ENCODE measurements at regions not wholly inside any gene's neighbourhood (a gene's known extent, or its start where the extent isn't known, plus 50 kb on each side); places are given as distances from the start of the nearest gene placed in this dataset.

GRCh38 chr1:58997637-58998036 lies 213.8 kb upstream of the JUN start:
- DNase-seq (ENCODE audit: low read depth in 2 of 2): no peak

GRCh38 chr1:58999676-59000075 lies 215.8 kb upstream of the JUN start:
- DNase-seq (ENCODE audit: low read depth in 2 of 2): no peak

GRCh38 chr1:59004755-59005154 lies 220.9 kb upstream of the JUN start:
- no peak for DNase-seq (ENCODE audit: low read depth in 2 of 2)

GRCh38 chr1:59005491-59006288 lies 221.8 kb upstream of the JUN start:
- DNase-seq (ENCODE audit: low read depth in 2 of 2): no peak

- no peak for DNase-seq (ENCODE audit: low read depth in 2 of 2)
These were observed 222.4 kb upstream of the JUN start for GRCh38 chr1:59006289-59006658.

- DNase-seq (ENCODE audit: low read depth in 2 of 2): no peak
These were observed 223.1 kb upstream of the JUN start for GRCh38 chr1:59006932-59007331.

GRCh38 chr1:59007429-59007819 lies 223.6 kb upstream of the JUN start:
- DNase-seq (ENCODE audit: low read depth in 2 of 2): no peak

- DNase-seq (ENCODE audit: low read depth in 2 of 2): peak in 1 of 2 donors; percentile 40
These were observed 224.2 kb upstream of the JUN start for GRCh38 chr1:59007820-59008598.

- DNase-seq (ENCODE audit: low read depth in 2 of 2): no peak
These were observed 224.9 kb upstream of the JUN start for GRCh38 chr1:59008599-59009347.

GRCh38 chr1:59011663-59012062 lies 227.8 kb upstream of the JUN start:
- DNase-seq (ENCODE audit: low read depth in 2 of 2): no peak

- no peak for DNase-seq (ENCODE audit: low read depth in 2 of 2)
These were observed 228.5 kb upstream of the JUN start for GRCh38 chr1:59012378-59012777.

- DNase-seq (ENCODE audit: low read depth in 2 of 2): no peak
These were observed 229.6 kb upstream of the JUN start for GRCh38 chr1:59013276-59013927.

GRCh38 chr1:59013928-59014279 lies 230.1 kb upstream of the JUN start:
- DNase-seq (ENCODE audit: low read depth in 2 of 2): no peak

GRCh38 chr1:59014827-59015226 lies 231.0 kb upstream of the JUN start:
- DNase-seq (ENCODE audit: low read depth in 2 of 2): no peak

- no peak for DNase-seq (ENCODE audit: low read depth in 2 of 2)
These were observed 231.9 kb upstream of the JUN start for GRCh38 chr1:59015708-59016107.

GRCh38 chr1:59016390-59016789 lies 232.5 kb upstream of the JUN start:
- no peak for DNase-seq (ENCODE audit: low read depth in 2 of 2)

- DNase-seq (ENCODE audit: low read depth in 2 of 2): no peak
These were observed 233.8 kb upstream of the JUN start for GRCh38 chr1:59017501-59018231.

GRCh38 chr1:59018446-59018845 lies 234.6 kb upstream of the JUN start:
- no peak for DNase-seq (ENCODE audit: low read depth in 2 of 2)

- no peak for DNase-seq (ENCODE audit: low read depth in 2 of 2)
These were observed 235.0 kb upstream of the JUN start for GRCh38 chr1:59018860-59019259.

- DNase-seq (ENCODE audit: low read depth in 2 of 2): peak in 1 of 2 donors; percentile 30
These were observed 236.5 kb upstream of the JUN start for GRCh38 chr1:59020151-59020997.

All from stimulated activated CD8-positive, alpha-beta memory T cell treated with anti-CD3 and anti-CD28 coated beads, Interleukin-15, amount 100 ng/mL, for 48 hours (primary cell).